ENCODE measurements at regions not wholly inside any gene's neighbourhood (a gene's known extent, or its start where the extent isn't known, plus 50 kb on each side); places are given as distances from the start of the nearest gene placed in this dataset.

- Mint-ChIP-seq H3K36me3 (no peaks in the 10 kb centered on the region), H3K27me3 (no peaks in the 10 kb centered on the region), H3K4me1 (ENCODE audit: unreplicated experiment) (peaks cover 6% of the 10 kb centered on the region), H3K9me3 (no peaks in the 10 kb centered on the region), H3K27ac (no peak overlapping the region), H3K4me3 (no peak overlapping the region)
- no peak for TF ChIP-seq CTCF (conservative IDR thresholded peaks at IDR 0.05)
- no peak for DNase-seq (ENCODE audit: extremely low spot score, unreplicated experiment)
Observed at GRCh38 chr3:152556731-152557254, 278.1 kb upstream of the P2RY1 start.

GRCh38 chr3:152557302-152557999 lies 277.5 kb upstream of the P2RY1 start:
- DNase-seq (ENCODE audit: extremely low spot score, unreplicated experiment), result no peak
- no peak overlapping the region for H3K4me3 Mint-ChIP-seq
- H3K4me1 Mint-ChIP-seq (ENCODE audit: unreplicated experiment), result peaks cover 6% of the 10 kb centered on the region
- no peaks in the 10 kb centered on the region for H3K9me3 Mint-ChIP-seq
- H3K27ac Mint-ChIP-seq, result no peak overlapping the region
- H3K36me3 Mint-ChIP-seq, result no peaks in the 10 kb centered on the region
- TF ChIP-seq CTCF (conservative IDR thresholded peaks at IDR 0.05), result no peak
- H3K27me3 Mint-ChIP-seq, result no peaks in the 10 kb centered on the region

DNA sequence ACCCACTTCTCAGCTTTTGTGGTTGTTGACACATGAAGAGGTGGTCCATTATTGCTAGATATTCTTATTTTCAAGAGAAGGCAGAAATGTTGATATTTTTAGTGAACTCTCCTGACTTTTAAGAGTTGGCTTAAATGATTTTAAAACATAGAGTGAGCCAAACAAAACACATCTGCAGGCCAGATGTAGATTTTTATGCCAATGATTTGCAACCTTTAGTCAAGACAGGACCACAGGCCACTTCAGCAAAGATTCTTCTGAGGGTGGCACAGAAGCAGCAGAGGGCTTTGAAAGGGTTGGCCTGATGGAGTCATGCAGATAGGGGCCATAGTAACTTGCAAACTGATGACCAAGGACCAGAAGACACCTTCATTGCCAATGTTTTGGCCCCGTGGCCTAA lies 276.5 kb upstream of the P2RY1 start:
- H3K27me3 Mint-ChIP-seq, result no peaks in the 10 kb centered on the region
- H3K36me3 Mint-ChIP-seq, result no peaks in the 10 kb centered on the region
- H3K4me3 Mint-ChIP-seq, result no peak overlapping the region
- H3K9me3 Mint-ChIP-seq, result no peaks in the 10 kb centered on the region
- H3K4me1 Mint-ChIP-seq (ENCODE audit: unreplicated experiment), result peaks cover 6% of the 10 kb centered on the region
- DNase-seq (ENCODE audit: extremely low spot score, unreplicated experiment), result no peak
- TF ChIP-seq CTCF (conservative IDR thresholded peaks at IDR 0.05), result no peak
- H3K27ac Mint-ChIP-seq, result no peak overlapping the region

DNA sequence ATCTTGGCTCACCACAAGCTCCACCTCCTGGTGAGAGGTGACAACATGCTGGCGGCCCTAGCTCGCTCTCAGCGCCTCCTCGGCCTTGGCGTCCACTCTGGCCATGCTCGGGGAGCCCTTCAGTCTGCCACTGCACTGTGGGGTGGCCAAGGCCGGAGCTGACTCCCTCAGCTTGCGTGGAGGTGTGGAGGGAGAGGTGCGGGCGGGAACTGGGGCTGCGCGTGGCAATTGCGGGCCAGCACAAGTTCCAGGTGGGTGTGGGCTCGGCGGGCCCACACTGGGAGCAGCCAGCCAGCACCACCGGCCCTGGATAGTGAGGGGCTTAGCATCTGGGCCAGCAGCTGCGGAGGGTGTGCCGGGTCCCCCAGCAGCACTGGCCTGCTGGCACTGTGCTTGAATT lies 275.7 kb upstream of the P2RY1 start:
- Mint-ChIP-seq H3K4me3 (no peak overlapping the region), H3K4me1 (ENCODE audit: unreplicated experiment) (peaks cover 6% of the 10 kb centered on the region), H3K27ac (no peak overlapping the region), H3K36me3 (no peaks in the 10 kb centered on the region), H3K27me3 (no peaks in the 10 kb centered on the region), H3K9me3 (no peaks in the 10 kb centered on the region)
- no peak for DNase-seq (ENCODE audit: extremely low spot score, unreplicated experiment)
- TF ChIP-seq CTCF (conservative IDR thresholded peaks at IDR 0.05), result no peak

DNA sequence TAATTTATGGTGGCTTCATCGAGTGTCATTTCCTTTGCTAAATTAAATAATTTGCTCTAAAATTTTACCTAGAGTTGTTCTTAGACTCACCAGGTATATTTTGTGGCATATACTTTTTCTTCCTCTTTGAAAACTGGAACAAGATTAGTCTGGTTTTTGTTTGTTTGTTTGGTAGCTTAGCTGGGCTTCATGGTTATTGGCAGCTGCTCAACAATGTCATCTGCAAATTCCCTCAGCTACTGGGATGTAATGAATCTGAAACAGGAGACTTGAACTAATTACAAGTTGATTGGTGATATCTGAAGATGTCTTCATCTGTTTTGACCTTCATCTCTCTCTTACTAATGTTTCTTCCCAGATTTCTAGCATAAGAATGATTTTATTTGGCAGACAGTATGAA lies 270.5 kb upstream of the P2RY1 start:
- Mint-ChIP-seq H3K27ac (no peak overlapping the region), H3K27me3 (no peaks in the 10 kb centered on the region), H3K36me3 (no peaks in the 10 kb centered on the region), H3K4me1 (ENCODE audit: unreplicated experiment) (no peaks in the 10 kb centered on the region), H3K4me3 (no peak overlapping the region), H3K9me3 (no peaks in the 10 kb centered on the region)
- no peak for DNase-seq (ENCODE audit: extremely low spot score, unreplicated experiment)
- TF ChIP-seq CTCF (conservative IDR thresholded peaks at IDR 0.05), result no peak

All from type B pancreatic cell (in vitro differentiated cells).